Mucosa of rectum (tissue), 2 donors: ENCODE measurements at regions not wholly inside any gene's neighbourhood (a gene's known extent, or its start where the extent isn't known, plus 50 kb on each side); places are given as distances from the start of the nearest gene placed in this dataset.

ENCODE experiments used
- H3K27ac ChIP-seq, 2 donors: one replicate each; pipeline ENCODE4 v1.7.0; 2013; ENCODE audit warnings: inconsistent platforms in 2 of 2, low read depth in 2 of 2, low read length in 2 of 2
- H3K27me3 ChIP-seq, 2 donors: one replicate each; pipeline ENCODE4 v1.7.0; 2013; ENCODE audit warnings: low read length in 2 of 2; ENCODE audit not compliant: control insufficient read depth in 2 of 2, insufficient read depth in 2 of 2
- H3K36me3 ChIP-seq, 2 donors: one replicate each; pipeline ENCODE4 v1.7.0; 2013; ENCODE audit warnings: low read length in 2 of 2; ENCODE audit not compliant: control insufficient read depth in 2 of 2, insufficient read depth in 2 of 2
- H3K4me1 ChIP-seq, 2 donors: one replicate each; pipeline ENCODE4 v1.7.0; 2013; ENCODE audit warnings: low read length in 2 of 2, mild to moderate bottlenecking in 1 of 2; ENCODE audit not compliant: control insufficient read depth in 2 of 2, insufficient read depth in 2 of 2
- H3K4me3 ChIP-seq, 2 donors: one replicate each; pipeline ENCODE4 v1.7.0; 2013; ENCODE audit warnings: low read length in 2 of 2
- H3K9ac ChIP-seq, 2 donors: one replicate each; pipeline ENCODE4 v1.7.0; 2013; ENCODE audit warnings: low read length in 2 of 2, low read depth in 1 of 2, mild to moderate bottlenecking in 1 of 2
- H3K9me3 ChIP-seq, 2 donors: one replicate each; pipeline ENCODE4 v1.7.0; 2013; ENCODE audit warnings: low read length in 2 of 2; ENCODE audit not compliant: control insufficient read depth in 2 of 2
- donor health status: healthy.
- donor health status: Normal muscosa, but diverticular disease.

- no peak overlapping the region for H3K27ac ChIP-seq
- H3K36me3 ChIP-seq: no peaks in the 10 kb centered on the region
- no peaks in the 10 kb centered on the region for H3K27me3 ChIP-seq
- H3K4me3 ChIP-seq: no peak overlapping the region
- peaks cover 0 to 2% of the 10 kb centered on the region in 2 donors for H3K9me3 ChIP-seq
- H3K9ac ChIP-seq: no peak overlapping the region
- no peaks in the 10 kb centered on the region for H3K4me1 ChIP-seq
These were observed 710.0 kb downstream of the QKI start for GRCh38 chr6:164124473-164124872.

- H3K27me3 ChIP-seq: no peaks in the 10 kb centered on the region
These were observed 707.6 kb downstream of the QKI start for GRCh38 chr6:164122109-164122508.

GRCh38 chr6:164121527-164121926, 707.0 kb downstream of the QKI start:
- no peak overlapping the region for H3K9ac ChIP-seq
- H3K9me3 ChIP-seq: no peaks in the 10 kb centered on the region
- H3K27me3 ChIP-seq: no peaks in the 10 kb centered on the region
- H3K36me3 ChIP-seq: no peaks in the 10 kb centered on the region
- no peaks in the 10 kb centered on the region for H3K4me1 ChIP-seq
- H3K4me3 ChIP-seq: no peak overlapping the region
- H3K27ac ChIP-seq: no peak overlapping the region

More at GRCh38 chr6:164122109-164122508, 707.6 kb downstream of the QKI start:
- Histone ChIP-seq H3K27ac (no peak overlapping the region), H3K9me3 (no peaks in the 10 kb centered on the region), H3K9ac (no peak overlapping the region), H3K4me1 (no peaks in the 10 kb centered on the region), H3K36me3 (no peaks in the 10 kb centered on the region), H3K4me3 (no peak overlapping the region)

DNA sequence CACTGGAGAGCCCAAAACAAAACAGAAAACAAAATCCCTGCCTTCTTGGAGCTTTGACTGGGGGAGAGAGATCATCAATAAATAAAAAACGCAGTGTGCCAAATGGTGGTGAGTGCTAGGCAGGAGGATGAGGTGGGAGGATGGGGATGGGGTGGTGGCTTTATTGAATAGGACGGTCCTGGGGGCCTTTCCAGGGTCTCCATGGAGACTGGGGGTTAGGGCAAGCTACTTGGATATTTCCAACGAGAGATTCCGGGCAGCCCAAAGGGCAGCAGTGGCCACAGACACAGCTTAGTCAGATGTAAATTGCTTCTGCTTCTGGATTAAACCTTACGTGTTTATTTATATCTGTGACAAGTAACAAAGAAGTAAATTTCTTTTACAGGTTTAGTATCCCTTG, 700.1 kb downstream of the QKI start:
- Histone ChIP-seq H3K9me3 (peaks cover 0 to 2% of the 10 kb centered on the region in 2 donors), H3K9ac (no peak overlapping the region), H3K27me3 (no peaks in the 10 kb centered on the region), H3K27ac (no peak overlapping the region), H3K4me3 (no peak overlapping the region), H3K36me3 (no peaks in the 10 kb centered on the region), H3K4me1 (no peaks in the 10 kb centered on the region)

- no peaks in the 10 kb centered on the region for H3K36me3 ChIP-seq
- H3K9ac ChIP-seq: no peak overlapping the region
- peaks cover 0 to 2% of the 10 kb centered on the region in 2 donors for H3K9me3 ChIP-seq
- H3K27me3 ChIP-seq: no peaks in the 10 kb centered on the region
- H3K4me3 ChIP-seq: no peak overlapping the region
- H3K27ac ChIP-seq: no peak overlapping the region
- H3K4me1 ChIP-seq: no peaks in the 10 kb centered on the region
These were observed 699.5 kb downstream of the QKI start for GRCh38 chr6:164114051-164114450.

DNA sequence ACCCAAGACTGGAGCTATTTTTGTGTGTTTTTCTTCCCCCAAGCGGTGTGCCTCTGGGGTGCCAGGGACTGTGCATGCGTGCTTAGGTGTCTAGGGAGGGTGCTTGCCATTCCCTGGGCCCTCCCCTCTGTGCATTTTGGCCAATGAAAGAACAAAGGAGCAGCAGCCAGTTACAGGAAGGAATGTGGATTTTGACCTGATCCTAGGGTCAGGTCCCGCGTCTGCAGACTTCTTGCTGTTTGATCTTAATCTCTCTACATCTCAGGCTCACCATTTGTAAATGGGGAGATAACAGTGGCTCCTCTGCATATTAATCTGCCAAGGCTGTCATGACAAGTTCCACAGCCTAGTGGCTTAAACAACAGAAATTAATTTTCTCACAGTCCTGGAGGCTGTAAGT, 699.1 kb downstream of the QKI start:
- Histone ChIP-seq H3K9me3 (peaks cover 0 to 2% of the 10 kb centered on the region in 2 donors), H3K36me3 (no peaks in the 10 kb centered on the region), H3K4me3 (no peak overlapping the region), H3K9ac (no peak overlapping the region), H3K4me1 (no peaks in the 10 kb centered on the region), H3K27me3 (no peaks in the 10 kb centered on the region), H3K27ac (no peak overlapping the region)

DNA sequence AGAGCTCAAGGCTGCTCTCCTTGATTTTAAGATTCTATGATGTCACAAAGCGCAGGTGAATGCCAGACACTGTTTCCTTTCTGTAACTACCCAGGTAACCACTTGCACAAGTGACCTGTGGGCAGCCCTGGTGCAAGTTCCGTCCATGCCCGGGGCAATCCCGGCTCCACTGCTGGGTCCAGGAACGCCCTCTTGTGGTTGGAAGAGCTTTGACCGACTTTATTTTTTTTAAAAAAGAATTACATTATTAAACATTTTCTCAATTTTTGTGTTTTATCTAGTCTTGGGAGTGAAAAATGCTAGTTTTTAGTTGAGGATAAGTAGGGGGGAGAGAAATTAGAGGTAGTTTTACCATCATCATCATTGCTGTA, 695.2 kb downstream of the QKI start:
- no peaks in the 10 kb centered on the region for H3K36me3 ChIP-seq
- H3K4me1 ChIP-seq: no peaks in the 10 kb centered on the region
- H3K9me3 ChIP-seq: peaks cover 0 to 4% of the 10 kb centered on the region in 2 donors
- no peak overlapping the region for H3K27ac ChIP-seq
- H3K4me3 ChIP-seq: no peak overlapping the region
- no peaks in the 10 kb centered on the region for H3K27me3 ChIP-seq
- no peak overlapping the region for H3K9ac ChIP-seq

- H3K9me3 ChIP-seq: peaks cover 0 to 4% of the 10 kb centered on the region in 2 donors
- no peaks in the 10 kb centered on the region for H3K36me3 ChIP-seq
- H3K27ac ChIP-seq: no peak overlapping the region
- H3K4me1 ChIP-seq: no peaks in the 10 kb centered on the region
- peak overlapping the region in 1 of 2 donors; percentile 20 for H3K4me3 ChIP-seq
- H3K9ac ChIP-seq: no peak overlapping the region
- H3K27me3 ChIP-seq: no peaks in the 10 kb centered on the region
These were observed 694.6 kb downstream of the QKI start for GRCh38 chr6:164108869-164109769.

- H3K4me3 ChIP-seq: no peak overlapping the region
- H3K36me3 ChIP-seq: no peaks in the 10 kb centered on the region
- H3K27me3 ChIP-seq: no peaks in the 10 kb centered on the region
- no peaks in the 10 kb centered on the region for H3K4me1 ChIP-seq
- no peak overlapping the region for H3K27ac ChIP-seq
- H3K9ac ChIP-seq: no peak overlapping the region
- peaks cover 0 to 4% of the 10 kb centered on the region in 2 donors for H3K9me3 ChIP-seq
These were observed 693.6 kb downstream of the QKI start for GRCh38 chr6:164108092-164108491.

DNA sequence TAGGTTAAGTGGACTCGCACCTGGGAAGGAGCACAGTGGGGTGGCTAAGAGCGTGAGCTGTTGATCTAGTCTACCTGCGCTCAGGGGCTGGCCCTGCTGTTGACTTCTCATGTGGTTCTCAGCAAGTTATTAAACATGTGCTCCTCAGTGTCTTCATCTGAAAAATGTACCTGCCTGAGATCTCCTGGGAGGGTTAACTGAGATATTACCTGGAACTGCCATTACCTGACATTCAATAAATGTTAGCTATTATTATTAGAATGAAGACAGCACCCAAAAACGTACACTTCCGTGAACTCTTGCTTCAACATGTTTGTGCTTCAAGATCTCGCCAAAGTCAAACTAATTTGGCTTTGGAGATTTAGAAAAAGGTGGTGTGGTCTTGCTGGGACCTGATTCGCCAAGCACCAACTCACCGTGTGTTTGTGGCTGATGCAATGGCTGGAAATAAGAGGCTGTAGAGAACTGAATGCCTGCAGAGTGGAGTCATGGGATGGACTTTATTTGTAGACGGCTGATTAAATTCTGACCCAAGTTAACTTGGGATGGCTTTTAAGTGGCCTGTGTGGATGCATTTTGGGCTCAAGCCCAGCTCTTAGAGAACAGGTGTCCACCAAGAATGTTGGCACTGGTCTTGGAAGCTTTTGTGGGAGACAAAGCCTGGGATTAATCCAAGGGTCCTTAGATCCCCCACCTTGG, 692.9 kb downstream of the QKI start:
- Histone ChIP-seq H3K9ac (no peak overlapping the region), H3K4me3 (no peak overlapping the region), H3K36me3 (no peaks in the 10 kb centered on the region), H3K9me3 (peaks cover 0 to 4% of the 10 kb centered on the region in 2 donors), H3K27me3 (no peaks in the 10 kb centered on the region), H3K27ac (no peak overlapping the region), H3K4me1 (no peaks in the 10 kb centered on the region)
